ENCODE measurements at regions not wholly inside any gene's neighbourhood (a gene's known extent, or its start where the extent isn't known, plus 50 kb on each side); places are given as distances from the start of the nearest gene placed in this dataset.

DNA sequence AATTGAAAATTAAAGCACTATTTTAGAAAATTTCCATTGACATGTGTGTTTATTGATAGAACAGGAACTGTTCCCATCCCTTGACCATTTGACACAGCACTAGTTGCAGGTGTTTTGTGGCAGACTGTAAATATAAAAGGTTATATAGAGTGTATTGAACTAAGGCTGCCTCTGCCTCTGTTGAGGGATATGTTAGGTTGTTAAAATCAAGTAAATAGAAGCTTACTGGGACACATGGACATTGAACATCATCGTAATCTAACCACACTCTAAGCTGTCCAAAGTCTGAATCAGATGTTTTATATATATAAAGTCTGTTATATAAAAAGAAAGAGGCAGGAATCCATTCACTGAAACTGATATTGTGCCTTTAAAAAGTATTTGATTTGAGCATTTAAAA is 308.1 kb upstream of the PKN2 start:
- CTCF ChIA-PET: no interaction called here
- Mint-ChIP-seq H3K27ac (ENCODE audit: unreplicated experiment) (no peak overlapping the region), H3K4me1 (ENCODE audit: low read depth, unreplicated experiment) (no peaks in the 10 kb centered on the region), H3K9me3 (ENCODE audit: low read depth, unreplicated experiment) (no peaks in the 10 kb centered on the region), H3K27me3 (ENCODE audit: unreplicated experiment) (no peaks in the 10 kb centered on the region), H3K36me3 (ENCODE audit: insufficient read depth, unreplicated experiment) (no peaks in the 10 kb centered on the region), H3K4me3 (ENCODE audit: low read depth, unreplicated experiment) (no peak overlapping the region)
- BruUV-seq (replicated peaks): no TSS peak
- no peak for TF ChIP-seq CTCF (IDR thresholded peaks at IDR 0.05; ENCODE audit: unreplicated experiment)
- intact Hi-C loops (cut with micrococcal nuclease; ENCODE audit: unreplicated experiment): no loop called here
- DNase-seq: no peak

DNA sequence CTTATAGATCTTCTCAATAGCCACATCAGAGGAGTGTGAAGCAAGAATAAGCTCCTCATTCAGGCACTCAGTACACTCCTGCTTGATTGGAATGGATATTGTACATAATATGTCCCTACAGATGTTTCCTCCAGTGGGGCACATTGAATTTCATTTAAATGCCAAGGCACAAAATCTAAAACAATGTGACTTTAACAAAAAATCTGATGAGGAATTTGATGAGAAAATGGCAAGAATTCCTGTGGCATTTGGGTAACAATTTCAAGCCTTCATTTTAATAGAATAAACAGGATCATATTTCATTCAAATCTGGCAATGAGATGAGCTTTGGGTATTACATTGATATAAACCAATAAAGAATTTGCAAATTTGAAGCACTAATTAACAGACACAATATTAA is 307.7 kb upstream of the PKN2 start:
- Mint-ChIP-seq H3K4me1 (ENCODE audit: low read depth, unreplicated experiment) (no peaks in the 10 kb centered on the region), H3K9me3 (ENCODE audit: low read depth, unreplicated experiment) (no peaks in the 10 kb centered on the region), H3K4me3 (ENCODE audit: low read depth, unreplicated experiment) (no peak overlapping the region), H3K36me3 (ENCODE audit: insufficient read depth, unreplicated experiment) (no peaks in the 10 kb centered on the region), H3K27ac (ENCODE audit: unreplicated experiment) (no peak overlapping the region), H3K27me3 (ENCODE audit: unreplicated experiment) (no peaks in the 10 kb centered on the region)
- TF ChIP-seq CTCF (IDR thresholded peaks at IDR 0.05; ENCODE audit: unreplicated experiment): no peak
- DNase-seq: no peak
- CTCF ChIA-PET: interaction anchor here (0.6 kb wide), 1 partner anchor 32 kb away, joined by 3 read pairs; no protein-coding TSS in a partner anchor
- intact Hi-C loops (cut with micrococcal nuclease; ENCODE audit: unreplicated experiment): no loop called here
- no TSS peak for BruUV-seq (replicated peaks)

- no peaks in the 10 kb centered on the region for H3K36me3 Mint-ChIP-seq (ENCODE audit: insufficient read depth, unreplicated experiment)
- no peaks in the 10 kb centered on the region for H3K27me3 Mint-ChIP-seq (ENCODE audit: unreplicated experiment)
- TF ChIP-seq CTCF (IDR thresholded peaks at IDR 0.05; ENCODE audit: unreplicated experiment): no peak
- intact Hi-C loops (cut with micrococcal nuclease; ENCODE audit: unreplicated experiment): no loop called here
- H3K27ac Mint-ChIP-seq (ENCODE audit: unreplicated experiment): no peak overlapping the region
- no peak overlapping the region for H3K4me3 Mint-ChIP-seq (ENCODE audit: low read depth, unreplicated experiment)
- CTCF ChIA-PET: no interaction called here
- BruUV-seq (replicated peaks): no TSS peak
- H3K9me3 Mint-ChIP-seq (ENCODE audit: low read depth, unreplicated experiment): no peaks in the 10 kb centered on the region
- DNase-seq: no peak
- no peaks in the 10 kb centered on the region for H3K4me1 Mint-ChIP-seq (ENCODE audit: low read depth, unreplicated experiment)
Measured at GRCh38 chr1:88378560-88378959, 305.5 kb upstream of the PKN2 start.

- Mint-ChIP-seq H3K36me3 (ENCODE audit: insufficient read depth, unreplicated experiment) (no peaks in the 10 kb centered on the region), H3K4me1 (ENCODE audit: low read depth, unreplicated experiment) (no peaks in the 10 kb centered on the region), H3K9me3 (ENCODE audit: low read depth, unreplicated experiment) (no peaks in the 10 kb centered on the region), H3K4me3 (ENCODE audit: low read depth, unreplicated experiment) (no peak overlapping the region), H3K27me3 (ENCODE audit: unreplicated experiment) (no peaks in the 10 kb centered on the region), H3K27ac (ENCODE audit: unreplicated experiment) (no peak overlapping the region)
- CTCF ChIA-PET: no interaction called here
- intact Hi-C loops (cut with micrococcal nuclease; ENCODE audit: unreplicated experiment): no loop called here
- BruUV-seq (replicated peaks): no TSS peak
- TF ChIP-seq CTCF (IDR thresholded peaks at IDR 0.05; ENCODE audit: unreplicated experiment): no peak
- DNase-seq: no peak
Measured at GRCh38 chr1:88394958-88395357, 289.1 kb upstream of the PKN2 start.

GRCh38 chr1:88398338-88398737 is 285.7 kb upstream of the PKN2 start:
- Mint-ChIP-seq H3K36me3 (ENCODE audit: insufficient read depth, unreplicated experiment) (no peaks in the 10 kb centered on the region), H3K4me1 (ENCODE audit: low read depth, unreplicated experiment) (peaks cover 6% of the 10 kb centered on the region), H3K27me3 (ENCODE audit: unreplicated experiment) (no peaks in the 10 kb centered on the region), H3K4me3 (ENCODE audit: low read depth, unreplicated experiment) (no peak overlapping the region), H3K27ac (ENCODE audit: unreplicated experiment) (no peak overlapping the region), H3K9me3 (ENCODE audit: low read depth, unreplicated experiment) (no peaks in the 10 kb centered on the region)
- intact Hi-C loops (cut with micrococcal nuclease; ENCODE audit: unreplicated experiment): no loop called here
- DNase-seq: no peak
- TF ChIP-seq CTCF (IDR thresholded peaks at IDR 0.05; ENCODE audit: unreplicated experiment): no peak
- CTCF ChIA-PET: no interaction called here
- no TSS peak for BruUV-seq (replicated peaks)
